Fibroblast of mammary gland (primary cell): ENCODE measurements at regions not wholly inside any gene's neighbourhood (a gene's known extent, or its start where the extent isn't known, plus 50 kb on each side); places are given as distances from the start of the nearest gene placed in this dataset.

ENCODE experiments used
- DNase-seq: peaks from one replicate; pipeline ENCODE4 v3.0.0-alpha.2; 2010; ENCODE audit warnings: low read depth
- H3K4me3 ChIP-seq: 2 replicates; pipeline ENCODE4 v1.5.1; 2011; ENCODE audit warnings: low read depth, mild to moderate bottlenecking, low read length, moderate library complexity; ENCODE audit not compliant: control insufficient read depth
- TF ChIP-seq, protein P1 (sequence below): conservative IDR thresholded peaks from 2 replicates; pipeline ENCODE4 v1.5.1; 2011; ENCODE audit warnings: low read depth, low read length, inconsistent platforms; ENCODE audit not compliant: control insufficient read depth, insufficient read depth

DNA sequence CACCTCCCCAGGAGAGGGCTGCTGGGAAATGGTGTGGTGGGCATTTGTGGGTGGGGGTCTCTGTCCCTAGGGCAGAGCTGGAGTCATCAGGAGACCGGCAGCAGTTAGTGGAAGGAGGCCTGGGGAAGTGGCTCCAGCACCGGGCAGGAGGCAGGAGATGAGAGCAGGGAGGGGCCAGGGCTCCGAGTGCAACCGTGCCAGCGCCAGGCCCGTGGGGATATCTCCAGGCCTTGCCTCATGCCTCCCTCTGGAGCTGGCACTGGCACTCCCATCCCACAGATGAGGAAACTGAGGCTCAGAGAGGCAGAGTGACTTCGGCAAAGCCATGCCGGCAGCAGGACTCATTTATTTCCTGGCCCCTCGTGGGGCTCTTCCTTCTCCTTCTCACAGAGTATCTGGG, 83.5 kb downstream of the HMX1 start:
- TF ChIP-seq, protein P1, sequence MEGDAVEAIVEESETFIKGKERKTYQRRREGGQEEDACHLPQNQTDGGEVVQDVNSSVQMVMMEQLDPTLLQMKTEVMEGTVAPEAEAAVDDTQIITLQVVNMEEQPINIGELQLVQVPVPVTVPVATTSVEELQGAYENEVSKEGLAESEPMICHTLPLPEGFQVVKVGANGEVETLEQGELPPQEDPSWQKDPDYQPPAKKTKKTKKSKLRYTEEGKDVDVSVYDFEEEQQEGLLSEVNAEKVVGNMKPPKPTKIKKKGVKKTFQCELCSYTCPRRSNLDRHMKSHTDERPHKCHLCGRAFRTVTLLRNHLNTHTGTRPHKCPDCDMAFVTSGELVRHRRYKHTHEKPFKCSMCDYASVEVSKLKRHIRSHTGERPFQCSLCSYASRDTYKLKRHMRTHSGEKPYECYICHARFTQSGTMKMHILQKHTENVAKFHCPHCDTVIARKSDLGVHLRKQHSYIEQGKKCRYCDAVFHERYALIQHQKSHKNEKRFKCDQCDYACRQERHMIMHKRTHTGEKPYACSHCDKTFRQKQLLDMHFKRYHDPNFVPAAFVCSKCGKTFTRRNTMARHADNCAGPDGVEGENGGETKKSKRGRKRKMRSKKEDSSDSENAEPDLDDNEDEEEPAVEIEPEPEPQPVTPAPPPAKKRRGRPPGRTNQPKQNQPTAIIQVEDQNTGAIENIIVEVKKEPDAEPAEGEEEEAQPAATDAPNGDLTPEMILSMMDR = no peak
- DNase-seq = no peak

DNA sequence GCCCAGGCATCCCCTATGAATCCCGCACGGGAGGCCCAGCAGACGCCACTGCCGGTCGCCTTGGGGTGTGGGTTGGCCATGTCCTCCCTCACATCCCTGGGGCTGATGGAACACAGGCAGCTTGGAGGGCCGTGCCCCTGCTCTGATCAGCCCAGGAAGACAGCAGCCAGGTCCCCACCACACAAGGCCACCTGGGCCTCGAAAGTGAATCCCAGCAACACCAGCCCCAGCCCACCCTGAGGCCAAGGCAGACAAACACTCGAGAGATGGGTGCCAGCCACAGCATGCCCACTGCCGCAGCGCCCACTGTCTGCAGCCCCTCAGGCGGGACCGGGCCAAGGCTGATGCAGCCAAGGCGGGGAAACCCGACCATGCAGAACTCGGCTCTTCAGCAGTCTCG, 85.5 kb downstream of the HMX1 start:
- DNase-seq = no peak
- TF ChIP-seq, protein P1 = no peak
- no peak overlapping the region for H3K4me3 ChIP-seq

More for the DNA sequence above, 83.5 kb downstream of the HMX1 start:
- no peak overlapping the region for H3K4me3 ChIP-seq

DNA sequence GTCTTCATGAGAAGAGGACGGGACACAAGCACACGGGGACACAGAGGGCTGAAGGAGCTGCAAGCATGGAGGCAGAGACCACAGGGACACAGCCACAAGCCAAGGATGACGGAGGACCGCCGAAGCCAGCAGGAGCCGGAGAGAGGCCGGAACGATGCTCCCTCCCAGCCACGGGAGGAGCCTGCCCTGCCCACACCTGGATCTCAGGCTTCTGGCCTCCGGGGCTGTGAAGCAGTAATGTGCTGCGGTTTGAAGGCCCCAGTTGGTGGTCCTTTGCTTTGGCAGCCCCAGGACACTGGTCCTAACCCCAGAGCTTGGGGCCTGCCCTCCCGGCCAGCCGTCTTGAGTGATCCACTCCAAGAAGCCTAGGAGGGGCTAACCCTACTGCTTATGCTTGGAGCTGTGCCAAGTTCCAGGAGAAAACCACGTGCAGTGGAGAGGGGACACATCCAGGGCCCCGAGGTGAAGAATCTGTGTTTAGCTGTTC, 85.9 kb downstream of the HMX1 start:
- DNase-seq = no peak
- TF ChIP-seq, protein P1 = no peak
- H3K4me3 ChIP-seq = no peak overlapping the region

DNA sequence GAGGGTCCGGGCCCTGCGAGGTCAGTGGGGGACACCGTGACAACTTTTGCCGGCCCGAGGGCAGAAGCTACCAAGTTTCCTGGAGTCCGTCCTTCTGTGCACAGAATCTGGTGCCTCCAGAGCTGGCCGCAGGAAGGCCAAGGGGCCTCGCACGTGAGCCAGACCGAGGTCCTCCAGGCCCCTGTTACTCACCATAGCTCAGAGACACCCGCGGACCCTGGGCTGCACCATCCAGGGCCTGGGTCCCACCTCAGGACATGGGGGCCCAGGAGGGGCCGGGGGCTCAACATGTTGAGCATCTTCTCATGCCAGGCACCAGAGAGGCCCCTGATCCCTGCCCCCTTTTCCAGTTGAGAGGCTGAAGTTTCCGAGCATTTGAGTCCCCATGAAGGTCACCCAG, 87.9 kb downstream of the HMX1 start:
- DNase-seq = no peak
- no peak overlapping the region for H3K4me3 ChIP-seq

DNA sequence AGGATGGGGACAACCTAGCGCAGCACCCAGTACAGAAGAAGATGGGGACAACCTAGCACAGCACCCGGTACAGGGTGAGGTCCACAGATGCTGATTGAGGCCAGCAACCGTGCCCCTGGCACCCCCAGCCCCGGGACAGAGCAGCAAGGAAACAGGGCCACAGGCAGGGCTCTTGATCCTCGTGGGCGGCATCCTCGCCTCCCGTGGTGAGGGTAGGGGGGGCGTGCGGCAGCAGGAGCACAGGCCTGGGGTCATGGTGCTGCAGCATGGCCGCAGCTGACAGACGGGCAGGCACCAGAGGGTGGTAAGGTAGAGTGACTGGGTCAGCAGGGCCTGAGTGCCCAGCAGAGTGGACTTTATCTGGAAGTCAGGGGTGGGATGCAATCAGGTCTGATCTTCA, 89.5 kb downstream of the HMX1 start:
- no peak for DNase-seq
- no peak overlapping the region for H3K4me3 ChIP-seq
- TF ChIP-seq, protein P1 = no peak

More for the DNA sequence above, 87.9 kb downstream of the HMX1 start:
- TF ChIP-seq, protein P1 = no peak

DNA sequence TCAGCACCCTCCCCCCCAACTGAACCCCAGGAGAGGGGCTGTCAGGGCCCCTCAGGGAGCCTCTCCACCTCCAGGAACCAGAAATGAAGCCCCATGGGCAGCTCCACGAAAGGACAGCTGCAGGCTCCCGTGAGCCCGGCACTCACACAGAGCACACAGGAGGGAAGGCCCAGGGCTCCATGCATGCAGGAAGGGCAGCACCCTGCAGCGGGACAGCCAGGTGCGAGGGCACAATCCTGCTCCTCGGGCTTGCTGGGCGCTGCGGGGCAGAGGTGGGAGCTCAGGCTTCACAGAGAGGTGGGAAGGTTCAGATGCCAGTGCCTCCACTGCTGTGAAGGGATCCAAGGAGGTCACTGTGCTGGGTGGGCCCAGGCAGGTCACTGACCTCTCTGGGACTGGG, 90.0 kb downstream of the HMX1 start:
- TF ChIP-seq, protein P1 = no peak
- no peak overlapping the region for H3K4me3 ChIP-seq
- no peak for DNase-seq

DNA sequence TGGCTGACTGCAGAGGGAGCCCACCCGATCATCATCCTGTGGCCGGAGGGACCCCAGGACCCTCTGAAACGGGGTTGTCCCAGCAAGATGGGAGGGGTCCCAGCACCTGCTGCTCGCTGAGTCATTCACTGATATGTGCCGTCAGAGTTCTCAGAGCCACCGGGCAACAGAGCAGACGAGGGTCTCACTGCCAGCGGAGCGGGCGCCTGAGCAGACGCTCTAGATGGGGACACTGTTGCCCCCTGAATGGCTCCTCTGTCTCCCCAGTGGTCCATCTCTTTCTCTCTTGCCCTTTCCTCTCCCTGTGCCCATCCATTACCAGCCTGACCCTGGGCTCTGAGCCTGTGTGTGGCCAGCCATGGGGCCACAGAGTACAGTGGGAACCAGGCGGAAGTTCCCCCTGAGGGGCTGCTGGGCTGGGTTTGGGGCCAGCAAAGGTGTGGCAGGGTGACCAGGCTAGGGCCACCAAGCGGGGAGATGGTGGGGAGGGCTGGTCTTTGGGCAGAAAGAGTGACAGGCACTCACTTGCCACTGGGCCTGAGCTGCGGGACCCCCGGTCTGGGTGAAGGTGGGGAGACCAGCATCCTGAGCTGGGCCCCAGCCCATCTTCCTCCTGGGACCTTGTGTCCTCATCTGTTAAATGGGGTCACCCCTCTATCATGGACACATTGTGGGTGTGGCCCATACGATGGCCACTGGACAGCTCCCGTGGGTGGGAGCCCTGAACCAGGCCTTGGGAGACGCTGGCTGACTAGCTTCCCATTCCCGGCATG, 90.9 kb downstream of the HMX1 start:
- H3K4me3 ChIP-seq = no peak overlapping the region
- DNase-seq = no peak
- TF ChIP-seq, protein P1 = no peak
